ENCODE measurements at regions not wholly inside any gene's neighbourhood (a gene's known extent, or its start where the extent isn't known, plus 50 kb on each side); places are given as distances from the start of the nearest gene placed in this dataset.

GRCh38 chr13:67878376-67878775, 648.2 kb upstream of the PCDH9 start:
- Histone ChIP-seq H3K27ac (ENCODE audit: insufficient read depth, low read depth, low read length, poor library complexity, severe bottlenecking) (no peak overlapping the region), H3K4me1 (ENCODE audit: control insufficient read depth, insufficient read depth, low read length) (no peaks in the 10 kb centered on the region), H3K36me3 (ENCODE audit: control insufficient read depth, insufficient read depth, low read length) (no peaks in the 10 kb centered on the region), H3K27me3 (ENCODE audit: control insufficient read depth, insufficient read depth, low read length, poor library complexity, severe bottlenecking) (no peaks in the 10 kb centered on the region), H3K9me3 (ENCODE audit: control insufficient read depth, low read length) (no peaks in the 10 kb centered on the region), H3K4me3 (ENCODE audit: insufficient read depth, low read depth, low read length) (no peak overlapping the region)
- WGBS, 2 experiments, result 93 to 95% methylated on average over 8 of the region's 8 CpGs

- no peaks in the 10 kb centered on the region for H3K27me3 ChIP-seq (ENCODE audit: control insufficient read depth, insufficient read depth, low read length, poor library complexity, severe bottlenecking)
- WGBS, 2 experiments, result 94% methylated on average over 5 of the region's 5 CpGs
- no peaks in the 10 kb centered on the region for H3K4me1 ChIP-seq (ENCODE audit: control insufficient read depth, insufficient read depth, low read length)
- H3K4me3 ChIP-seq (ENCODE audit: insufficient read depth, low read depth, low read length), result no peak overlapping the region
- no peak overlapping the region for H3K27ac ChIP-seq (ENCODE audit: insufficient read depth, low read depth, low read length, poor library complexity, severe bottlenecking)
- H3K9me3 ChIP-seq (ENCODE audit: control insufficient read depth, low read length), result no peaks in the 10 kb centered on the region
- H3K36me3 ChIP-seq (ENCODE audit: control insufficient read depth, insufficient read depth, low read length), result no peaks in the 10 kb centered on the region
Measured at GRCh38 chr13:67877031-67877430, 646.9 kb upstream of the PCDH9 start.

GRCh38 chr13:67867206-67867605, 637.1 kb upstream of the PCDH9 start:
- 94 to 95% methylated on average over 2 of the region's 2 CpGs for WGBS, 2 experiments
- no peaks in the 10 kb centered on the region for H3K9me3 ChIP-seq (ENCODE audit: control insufficient read depth, low read length)
- no peaks in the 10 kb centered on the region for H3K27me3 ChIP-seq (ENCODE audit: control insufficient read depth, insufficient read depth, low read length, poor library complexity, severe bottlenecking)
- H3K27ac ChIP-seq (ENCODE audit: insufficient read depth, low read depth, low read length, poor library complexity, severe bottlenecking), result no peak overlapping the region
- no peak overlapping the region for H3K4me3 ChIP-seq (ENCODE audit: insufficient read depth, low read depth, low read length)
- H3K4me1 ChIP-seq (ENCODE audit: control insufficient read depth, insufficient read depth, low read length), result no peaks in the 10 kb centered on the region
- no peaks in the 10 kb centered on the region for H3K36me3 ChIP-seq (ENCODE audit: control insufficient read depth, insufficient read depth, low read length)

GRCh38 chr13:67860315-67860714, 630.2 kb upstream of the PCDH9 start:
- H3K4me1 ChIP-seq (ENCODE audit: control insufficient read depth, insufficient read depth, low read length), result no peaks in the 10 kb centered on the region
- no peaks in the 10 kb centered on the region for H3K27me3 ChIP-seq (ENCODE audit: control insufficient read depth, insufficient read depth, low read length, poor library complexity, severe bottlenecking)
- H3K9me3 ChIP-seq (ENCODE audit: control insufficient read depth, low read length), result no peaks in the 10 kb centered on the region
- 61 to 62% methylated on average over 3 of the region's 3 CpGs for WGBS, 2 experiments
- no peak overlapping the region for H3K27ac ChIP-seq (ENCODE audit: insufficient read depth, low read depth, low read length, poor library complexity, severe bottlenecking)
- H3K4me3 ChIP-seq (ENCODE audit: insufficient read depth, low read depth, low read length), result no peak overlapping the region
- no peaks in the 10 kb centered on the region for H3K36me3 ChIP-seq (ENCODE audit: control insufficient read depth, insufficient read depth, low read length)

GRCh38 chr13:67859904-67860303, 629.8 kb upstream of the PCDH9 start:
- no peaks in the 10 kb centered on the region for H3K36me3 ChIP-seq (ENCODE audit: control insufficient read depth, insufficient read depth, low read length)
- no peak overlapping the region for H3K27ac ChIP-seq (ENCODE audit: insufficient read depth, low read depth, low read length, poor library complexity, severe bottlenecking)
- no peaks in the 10 kb centered on the region for H3K9me3 ChIP-seq (ENCODE audit: control insufficient read depth, low read length)
- H3K27me3 ChIP-seq (ENCODE audit: control insufficient read depth, insufficient read depth, low read length, poor library complexity, severe bottlenecking), result no peaks in the 10 kb centered on the region
- no peak overlapping the region for H3K4me3 ChIP-seq (ENCODE audit: insufficient read depth, low read depth, low read length)
- 93 to 99% methylated on average over 3 of the region's 3 CpGs for WGBS, 2 experiments
- H3K4me1 ChIP-seq (ENCODE audit: control insufficient read depth, insufficient read depth, low read length), result no peaks in the 10 kb centered on the region

GRCh38 chr13:67857581-67858310, 627.6 kb upstream of the PCDH9 start:
- no peaks in the 10 kb centered on the region for H3K36me3 ChIP-seq (ENCODE audit: control insufficient read depth, insufficient read depth, low read length)
- H3K27me3 ChIP-seq (ENCODE audit: control insufficient read depth, insufficient read depth, low read length, poor library complexity, severe bottlenecking), result no peaks in the 10 kb centered on the region
- WGBS, 2 experiments, result 93 to 96% methylated on average over 15 to 16 of the region's 16 CpGs
- H3K9me3 ChIP-seq (ENCODE audit: control insufficient read depth, low read length), result no peaks in the 10 kb centered on the region
- no peaks in the 10 kb centered on the region for H3K4me1 ChIP-seq (ENCODE audit: control insufficient read depth, insufficient read depth, low read length)
- H3K27ac ChIP-seq (ENCODE audit: insufficient read depth, low read depth, low read length, poor library complexity, severe bottlenecking), result no peak overlapping the region
- H3K4me3 ChIP-seq (ENCODE audit: insufficient read depth, low read depth, low read length), result no peak overlapping the region

GRCh38 chr13:67856955-67857354, 626.8 kb upstream of the PCDH9 start:
- Histone ChIP-seq H3K27me3 (ENCODE audit: control insufficient read depth, insufficient read depth, low read length, poor library complexity, severe bottlenecking) (no peaks in the 10 kb centered on the region), H3K27ac (ENCODE audit: insufficient read depth, low read depth, low read length, poor library complexity, severe bottlenecking) (no peak overlapping the region), H3K36me3 (ENCODE audit: control insufficient read depth, insufficient read depth, low read length) (no peaks in the 10 kb centered on the region), H3K4me1 (ENCODE audit: control insufficient read depth, insufficient read depth, low read length) (no peaks in the 10 kb centered on the region), H3K4me3 (ENCODE audit: insufficient read depth, low read depth, low read length) (no peak overlapping the region), H3K9me3 (ENCODE audit: control insufficient read depth, low read length) (no peaks in the 10 kb centered on the region)

- Histone ChIP-seq H3K4me3 (ENCODE audit: insufficient read depth, low read depth, low read length) (no peak overlapping the region), H3K27ac (ENCODE audit: insufficient read depth, low read depth, low read length, poor library complexity, severe bottlenecking) (no peak overlapping the region), H3K27me3 (ENCODE audit: control insufficient read depth, insufficient read depth, low read length, poor library complexity, severe bottlenecking) (no peaks in the 10 kb centered on the region), H3K9me3 (ENCODE audit: control insufficient read depth, low read length) (no peaks in the 10 kb centered on the region), H3K36me3 (ENCODE audit: control insufficient read depth, insufficient read depth, low read length) (no peaks in the 10 kb centered on the region), H3K4me1 (ENCODE audit: control insufficient read depth, insufficient read depth, low read length) (no peaks in the 10 kb centered on the region)
- 68 to 75% methylated on average over 2 to 3 of the region's 4 CpGs for WGBS, 2 experiments
Measured at GRCh38 chr13:67855741-67856238, 625.7 kb upstream of the PCDH9 start.

GRCh38 chr13:67854990-67855389, 624.9 kb upstream of the PCDH9 start:
- Histone ChIP-seq H3K9me3 (ENCODE audit: control insufficient read depth, low read length) (no peaks in the 10 kb centered on the region), H3K4me3 (ENCODE audit: insufficient read depth, low read depth, low read length) (no peak overlapping the region), H3K27me3 (ENCODE audit: control insufficient read depth, insufficient read depth, low read length, poor library complexity, severe bottlenecking) (no peaks in the 10 kb centered on the region), H3K27ac (ENCODE audit: insufficient read depth, low read depth, low read length, poor library complexity, severe bottlenecking) (no peak overlapping the region), H3K4me1 (ENCODE audit: control insufficient read depth, insufficient read depth, low read length) (no peaks in the 10 kb centered on the region), H3K36me3 (ENCODE audit: control insufficient read depth, insufficient read depth, low read length) (no peaks in the 10 kb centered on the region)
- 73 to 82% methylated on average over 4 of the region's 4 CpGs for WGBS, 2 experiments

- no peaks in the 10 kb centered on the region for H3K27me3 ChIP-seq (ENCODE audit: control insufficient read depth, insufficient read depth, low read length, poor library complexity, severe bottlenecking)
- WGBS, 2 experiments, result 87% methylated on average over 1 of the region's 2 CpGs; no CpG with 5 or more reads in 1 of the 2 experiments
- H3K27ac ChIP-seq (ENCODE audit: insufficient read depth, low read depth, low read length, poor library complexity, severe bottlenecking), result no peak overlapping the region
- H3K36me3 ChIP-seq (ENCODE audit: control insufficient read depth, insufficient read depth, low read length), result no peaks in the 10 kb centered on the region
- no peaks in the 10 kb centered on the region for H3K4me1 ChIP-seq (ENCODE audit: control insufficient read depth, insufficient read depth, low read length)
- H3K4me3 ChIP-seq (ENCODE audit: insufficient read depth, low read depth, low read length), result no peak overlapping the region
- H3K9me3 ChIP-seq (ENCODE audit: control insufficient read depth, low read length), result no peaks in the 10 kb centered on the region
Measured at GRCh38 chr13:67844574-67844973, 614.4 kb upstream of the PCDH9 start.
